MCF 10A (cell line): ENCODE measurements at regions not wholly inside any gene's neighbourhood (a gene's known extent, or its start where the extent isn't known, plus 50 kb on each side); places are given as distances from the start of the nearest gene placed in this dataset.

Source experiments
- BruUV-seq: library from RNA; stranded (reverse); fragments of 400-500 nt; replicated peaks from 2 replicates; lab custom pipeline; 2021; lab: Mats Ljungman, UMichigan
- CTCF ChIA-PET: fragments of 300-600 bp; sonication (Branson Sonifier 250); formaldehyde crosslinking; extraction: SDS; loops from one replicate; lab custom pipeline; 2021; ENCODE audit warnings: antibody characterized with exemption, inconsistent platforms; lab: Yijun Ruan, JAX
- POLR2A ChIA-PET: fragments of 300-600, 350-650 bp; sonication (Branson Sonifier 250); formaldehyde crosslinking; extraction: SDS; loops from one replicate; lab custom pipeline; 2020; ENCODE audit warnings: antibody characterized with exemption, inconsistent platforms; lab: Yijun Ruan, JAX
- DNase-seq: peaks from one replicate; pipeline ENCODE4 v3.0.0-alpha.2; 2018; ENCODE audit not compliant: unreplicated experiment
- H3K27ac Mint-ChIP-seq: one replicate; pipeline ENCODE4 v1.8.0; 2022; ENCODE audit warnings: mild to moderate bottlenecking, low read depth, mixed read lengths; ENCODE audit not compliant: unreplicated experiment
- H3K27me3 Mint-ChIP-seq: one replicate; pipeline ENCODE4 v1.8.0; 2022; ENCODE audit warnings: mixed read lengths; ENCODE audit not compliant: insufficient read depth, unreplicated experiment
- H3K36me3 Mint-ChIP-seq: one replicate; pipeline ENCODE4 v1.8.0; 2022; ENCODE audit warnings: mild to moderate bottlenecking, moderate library complexity, mixed read lengths; ENCODE audit not compliant: insufficient read depth, unreplicated experiment
- H3K4me1 Mint-ChIP-seq: one replicate; pipeline ENCODE4 v1.8.0; 2022; ENCODE audit warnings: mixed read lengths; ENCODE audit not compliant: insufficient read depth, unreplicated experiment
- H3K4me3 Mint-ChIP-seq: one replicate; pipeline ENCODE4 v1.8.0; 2022; ENCODE audit warnings: mild to moderate bottlenecking, moderate library complexity, mixed read lengths; ENCODE audit not compliant: unreplicated experiment
- H3K9me3 Mint-ChIP-seq: one replicate; pipeline ENCODE4 v1.8.0; 2022; ENCODE audit warnings: mixed read lengths; ENCODE audit not compliant: unreplicated experiment
- intact Hi-C: fragments of 100-400 bp; cut with micrococcal nuclease; formaldehyde crosslinking; loops from 2 replicates; pipeline ENCODE4 v1.14.1; 2022
- TF ChIP-seq, protein P1 (sequence below): fragments of 200-600 bp; IDR thresholded peaks from one replicate; pipeline ENCODE4 v1.8.0; 2022; ENCODE audit warnings: antibody characterized with exemption, mild to moderate bottlenecking; ENCODE audit not compliant: unreplicated experiment

DNA sequence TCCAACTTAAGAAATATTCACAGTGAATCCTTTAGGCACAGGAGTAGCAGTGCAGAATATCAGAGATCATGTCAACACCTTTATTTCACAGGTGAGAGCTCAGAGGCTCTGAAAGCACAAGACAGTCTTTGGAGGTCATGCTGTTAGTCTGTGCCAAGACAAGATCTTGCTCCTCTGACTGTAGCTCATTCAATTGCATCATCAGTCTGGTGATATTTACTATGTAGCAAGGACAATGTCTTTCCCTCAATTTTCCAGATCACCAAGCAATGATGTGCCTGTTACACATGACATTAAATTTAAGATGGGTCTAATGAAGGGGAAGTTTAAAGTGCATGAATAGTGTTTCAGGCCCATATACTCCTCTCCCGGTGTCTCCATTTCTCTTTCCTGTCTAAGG, 277.5 kb downstream of the IL15 start:
- peak; percentile 21 for DNase-seq
- Mint-ChIP-seq H3K27ac (no peak overlapping the region), H3K9me3 (no peaks in the 10 kb centered on the region), H3K27me3 (no peaks in the 10 kb centered on the region), H3K4me3 (no peak overlapping the region), H3K36me3 (no peaks in the 10 kb centered on the region), H3K4me1 (no peaks in the 10 kb centered on the region)
- ChIA-PET CTCF (no interaction called here), POLR2A (interaction anchor here (1.1 to 2.1 kb wide), 2 partner anchors 10 to 178 kb away, joined by 3 to 5 read pairs; no protein-coding TSS in a partner anchor)
- no TSS peak for BruUV-seq
- TF ChIP-seq, protein P1, sequence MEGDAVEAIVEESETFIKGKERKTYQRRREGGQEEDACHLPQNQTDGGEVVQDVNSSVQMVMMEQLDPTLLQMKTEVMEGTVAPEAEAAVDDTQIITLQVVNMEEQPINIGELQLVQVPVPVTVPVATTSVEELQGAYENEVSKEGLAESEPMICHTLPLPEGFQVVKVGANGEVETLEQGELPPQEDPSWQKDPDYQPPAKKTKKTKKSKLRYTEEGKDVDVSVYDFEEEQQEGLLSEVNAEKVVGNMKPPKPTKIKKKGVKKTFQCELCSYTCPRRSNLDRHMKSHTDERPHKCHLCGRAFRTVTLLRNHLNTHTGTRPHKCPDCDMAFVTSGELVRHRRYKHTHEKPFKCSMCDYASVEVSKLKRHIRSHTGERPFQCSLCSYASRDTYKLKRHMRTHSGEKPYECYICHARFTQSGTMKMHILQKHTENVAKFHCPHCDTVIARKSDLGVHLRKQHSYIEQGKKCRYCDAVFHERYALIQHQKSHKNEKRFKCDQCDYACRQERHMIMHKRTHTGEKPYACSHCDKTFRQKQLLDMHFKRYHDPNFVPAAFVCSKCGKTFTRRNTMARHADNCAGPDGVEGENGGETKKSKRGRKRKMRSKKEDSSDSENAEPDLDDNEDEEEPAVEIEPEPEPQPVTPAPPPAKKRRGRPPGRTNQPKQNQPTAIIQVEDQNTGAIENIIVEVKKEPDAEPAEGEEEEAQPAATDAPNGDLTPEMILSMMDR, result no peak
- intact Hi-C loops, result no loop called here

DNA sequence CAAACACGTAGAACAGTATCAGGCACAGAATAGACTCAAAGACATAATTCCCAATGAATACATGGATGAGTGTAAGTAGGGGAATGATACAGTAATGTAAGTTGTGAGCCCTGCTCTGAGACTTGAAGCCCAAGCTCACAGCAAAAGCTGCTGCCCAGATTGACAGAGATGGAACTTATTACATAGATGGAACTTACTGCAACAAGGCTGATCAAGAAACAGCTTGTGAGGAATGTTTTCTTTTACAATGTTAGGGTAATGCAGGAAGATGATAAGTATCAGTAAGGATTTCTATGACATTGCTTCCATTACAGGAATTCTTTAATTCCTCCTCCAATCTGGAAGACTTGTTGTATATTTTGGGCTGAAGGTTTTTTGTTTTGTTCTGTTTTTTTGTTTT, 278.4 kb downstream of the IL15 start:
- POLR2A ChIA-PET, result interaction anchor here (1.1 kb wide), 1 partner anchor 177 kb away, joined by 3 read pairs; no protein-coding TSS in a partner anchor
- Mint-ChIP-seq H3K9me3 (no peaks in the 10 kb centered on the region), H3K4me1 (no peaks in the 10 kb centered on the region), H3K4me3 (no peak overlapping the region), H3K36me3 (no peaks in the 10 kb centered on the region), H3K27ac (no peak overlapping the region), H3K27me3 (no peaks in the 10 kb centered on the region)
- TF ChIP-seq, protein P1, result no peak
- BruUV-seq, result no TSS peak
- CTCF ChIA-PET, result interaction anchor here (0.8 kb wide), 1 partner anchor 171 kb away, joined by 3 read pairs; no protein-coding TSS in a partner anchor
- DNase-seq, result no peak
- intact Hi-C loops, result no loop called here

DNA sequence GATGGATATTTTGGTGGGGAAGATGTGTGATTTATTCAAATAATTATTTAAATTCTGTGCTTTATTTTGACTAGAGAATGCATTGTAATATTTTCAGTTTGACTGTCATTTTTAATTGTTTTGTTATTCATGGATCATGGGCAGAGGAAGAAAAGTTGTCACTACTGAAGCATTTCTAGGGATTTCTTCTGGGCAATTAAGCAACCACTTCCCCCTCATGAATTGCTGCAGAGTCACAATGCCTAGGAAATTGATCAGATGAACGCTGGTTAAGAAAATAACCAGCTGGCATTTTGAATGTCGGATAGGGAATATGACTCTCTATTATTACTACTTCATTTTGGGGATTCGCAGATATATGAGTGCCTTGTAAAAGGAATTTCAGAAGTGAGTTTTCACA, 283.3 kb downstream of the IL15 start:
- H3K27me3 Mint-ChIP-seq, result no peaks in the 10 kb centered on the region
- ChIA-PET POLR2A (no interaction called here), CTCF (interaction anchor here (0.6 kb wide), 1 partner anchor 9 kb away, joined by 3 read pairs; no protein-coding TSS in a partner anchor)
- no peak for DNase-seq
- intact Hi-C loops, result no loop called here
- no TSS peak for BruUV-seq
- no peaks in the 10 kb centered on the region for H3K4me1 Mint-ChIP-seq
- TF ChIP-seq, protein P1, result no peak
- no peaks in the 10 kb centered on the region for H3K36me3 Mint-ChIP-seq
- H3K9me3 Mint-ChIP-seq, result no peaks in the 10 kb centered on the region
- no peak overlapping the region for H3K27ac Mint-ChIP-seq
- H3K4me3 Mint-ChIP-seq, result no peak overlapping the region

DNA sequence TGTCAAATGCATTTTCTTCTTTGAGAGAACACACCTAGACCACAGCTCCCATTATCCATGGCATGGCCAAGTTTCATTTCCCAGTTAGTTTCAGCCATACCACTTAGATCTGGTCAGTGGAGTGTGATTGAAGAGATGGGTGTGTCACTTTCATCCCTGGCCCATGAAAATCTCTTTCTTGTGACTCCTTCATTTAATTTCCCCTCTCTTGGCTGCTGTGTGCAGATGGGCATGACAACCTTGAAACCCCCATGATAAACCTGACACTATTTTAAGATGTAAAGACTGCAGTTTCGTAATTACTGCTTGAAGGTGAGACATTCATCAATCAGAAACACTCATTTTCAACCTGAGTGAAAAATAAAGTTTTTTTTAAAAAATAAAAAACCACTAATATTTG, 284.9 kb downstream of the IL15 start:
- TF ChIP-seq, protein P1, result no peak
- no peaks in the 10 kb centered on the region for H3K27me3 Mint-ChIP-seq
- no peak for DNase-seq
- no peaks in the 10 kb centered on the region for H3K4me1 Mint-ChIP-seq
- no peaks in the 10 kb centered on the region for H3K36me3 Mint-ChIP-seq
- no peak overlapping the region for H3K4me3 Mint-ChIP-seq
- ChIA-PET CTCF (interaction anchor here (0.6 kb wide), 2 partner anchors 21 to 1611 kb away, joined by 3 to 4 read pairs; no protein-coding TSS in a partner anchor), POLR2A (no interaction called here)
- intact Hi-C loops, result no loop called here
- no peak overlapping the region for H3K27ac Mint-ChIP-seq
- no TSS peak for BruUV-seq
- H3K9me3 Mint-ChIP-seq, result no peaks in the 10 kb centered on the region
